SW480 (cell line): ENCODE measurements at regions not wholly inside any gene's neighbourhood (a gene's known extent, or its start where the extent isn't known, plus 50 kb on each side); places are given as distances from the start of the nearest gene placed in this dataset.
"Not testable (repeated sequence)": the region's sequence is repeated elsewhere in the genome, so short reads cannot be mapped to it uniquely, and the experiment has no call there.

Experiments used
- DNase-seq: peaks from one replicate; pipeline ENCODE4 v3.0.0-alpha.2; 2016; ENCODE audit warnings: low spot score

GRCh38 chr6:103326760-103327757 is 1532.7 kb downstream of the HACE1 start:
- DNase-seq = no peak

DNA sequence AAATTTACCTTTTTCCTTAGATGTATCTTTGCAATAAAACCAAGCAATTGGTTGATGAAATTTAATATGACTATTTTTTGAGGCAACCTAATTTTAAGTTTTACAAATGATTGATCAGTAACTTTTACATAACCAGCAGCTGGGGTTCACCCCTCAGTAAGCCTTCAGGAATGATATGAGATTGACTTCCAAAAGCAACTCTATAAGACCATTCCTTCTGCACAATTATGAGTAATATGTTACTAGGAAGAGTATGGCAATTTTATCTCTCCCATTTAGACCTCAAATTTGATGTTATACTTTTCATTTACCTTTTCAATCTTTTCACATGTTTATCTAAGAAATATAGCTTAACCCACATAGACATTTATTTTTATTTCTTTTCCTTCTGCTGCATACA is 1546.3 kb downstream of the HACE1 start:
- DNase-seq = no peak

GRCh38 chr6:103294376-103294775 is 1565.3 kb downstream of the HACE1 start:
- not testable (repeated sequence) for DNase-seq

DNA sequence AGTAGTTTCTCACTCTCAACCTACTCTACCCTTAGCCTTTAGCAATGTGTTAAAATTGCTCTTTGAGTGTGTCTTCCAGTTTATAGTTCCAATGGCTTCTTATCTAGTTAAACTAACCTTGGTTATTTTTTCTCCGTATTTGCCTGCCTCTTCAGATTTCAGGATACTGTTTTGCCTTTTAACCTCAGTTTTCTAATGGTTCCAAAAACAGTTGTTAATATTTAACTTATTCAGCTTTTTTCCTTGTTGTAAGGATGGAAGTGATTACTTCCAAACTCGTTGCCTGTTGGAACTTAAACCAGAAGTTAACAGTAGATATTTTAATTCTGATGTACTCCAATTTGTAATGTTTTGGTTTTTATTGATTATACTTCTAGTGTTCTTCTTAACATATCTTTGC is 1574.9 kb downstream of the HACE1 start:
- no peak for DNase-seq

DNA sequence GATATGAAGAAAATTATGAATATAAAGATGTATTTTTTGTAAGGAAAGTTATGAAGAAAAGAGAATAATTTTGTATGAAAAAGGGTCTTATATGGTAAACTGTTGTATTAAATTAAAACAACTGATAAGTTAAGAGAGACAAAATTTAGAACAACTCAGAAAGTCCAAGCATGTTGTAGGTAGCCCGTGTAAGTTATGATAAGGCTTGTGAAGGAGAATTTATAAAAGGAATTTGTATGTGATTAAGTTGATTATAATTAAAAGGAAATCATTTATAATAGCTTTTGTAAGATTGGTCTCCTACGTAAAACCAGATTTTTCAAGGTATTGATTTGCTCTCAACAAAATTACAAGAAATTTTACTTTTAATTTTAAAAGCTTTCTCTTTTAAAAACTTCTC is 1579.3 kb downstream of the HACE1 start:
- DNase-seq = no peak

DNA sequence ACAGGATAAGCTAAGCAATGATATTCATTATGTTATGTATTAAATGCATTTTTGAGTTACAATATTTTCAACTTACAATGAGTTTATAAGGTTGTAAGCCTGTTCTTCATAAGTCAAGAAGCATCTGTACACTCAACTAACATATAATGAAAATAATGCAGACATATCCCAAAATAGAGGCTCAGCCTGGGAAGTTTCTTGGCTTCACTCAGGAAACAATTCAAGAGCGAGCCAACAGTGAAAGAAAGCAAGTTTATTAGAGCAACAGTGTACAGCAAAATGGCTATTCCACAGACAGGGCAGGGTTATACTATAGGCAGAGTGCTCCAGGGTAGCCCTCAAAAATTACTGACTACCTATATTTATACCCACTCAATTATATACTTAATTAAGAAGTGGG is 1581.8 kb downstream of the HACE1 start:
- no peak for DNase-seq

DNA sequence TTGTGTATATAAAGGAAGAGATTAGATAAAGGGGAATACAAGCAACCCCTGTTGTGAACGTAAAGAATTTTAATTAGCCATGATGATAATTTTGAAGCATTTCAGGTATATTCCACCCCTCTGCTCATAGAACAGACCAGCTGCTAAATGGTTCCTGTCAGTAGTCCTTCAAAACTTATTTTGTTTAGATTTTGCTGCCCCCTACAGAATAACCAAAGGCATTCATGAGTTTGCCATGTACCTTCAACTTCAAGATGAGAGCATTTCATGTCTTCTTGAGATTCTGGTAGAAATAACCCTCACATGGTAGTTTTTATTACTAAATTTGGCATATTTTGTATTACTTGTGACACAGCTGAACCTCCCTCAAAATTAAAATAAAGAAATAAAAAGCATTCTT is 1586.7 kb downstream of the HACE1 start:
- peak; percentile 8 for DNase-seq

DNA sequence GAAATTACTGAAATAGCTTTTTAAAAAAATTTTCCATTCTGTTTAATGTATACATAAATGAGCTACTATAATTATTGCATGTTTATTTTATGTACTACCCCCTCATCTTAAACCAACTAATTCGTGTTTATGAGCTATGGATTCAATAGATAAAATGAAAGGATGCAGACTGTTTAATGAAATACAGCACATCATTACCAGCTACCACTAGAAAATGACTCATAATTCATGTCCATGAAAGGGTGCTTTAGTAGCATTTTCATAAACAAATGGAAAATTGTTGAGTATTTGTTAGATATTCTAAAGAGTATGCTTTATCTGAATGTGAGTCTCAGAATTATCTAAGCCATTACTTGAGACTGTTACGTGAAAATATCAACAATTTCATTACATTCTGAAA is 1590.1 kb downstream of the HACE1 start:
- DNase-seq = no peak

DNA sequence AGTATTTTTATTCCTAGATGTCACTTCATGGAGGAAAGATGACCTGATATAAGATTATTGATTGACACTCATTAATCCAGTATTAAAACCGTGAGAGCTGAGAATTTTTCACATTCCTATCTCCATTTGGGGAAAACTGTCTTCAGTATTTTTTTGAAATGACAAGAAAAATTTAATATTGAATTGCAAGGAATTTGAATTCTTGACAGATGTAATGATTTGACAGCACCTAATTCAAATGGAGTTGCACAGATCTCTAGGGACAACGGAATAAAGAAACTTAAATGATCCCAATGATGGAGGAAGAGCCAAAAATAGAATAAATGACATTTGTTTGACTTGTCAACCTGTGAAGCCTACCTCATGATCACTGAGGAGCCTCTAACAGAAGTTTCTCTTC is 1591.4 kb downstream of the HACE1 start:
- DNase-seq = no peak

DNA sequence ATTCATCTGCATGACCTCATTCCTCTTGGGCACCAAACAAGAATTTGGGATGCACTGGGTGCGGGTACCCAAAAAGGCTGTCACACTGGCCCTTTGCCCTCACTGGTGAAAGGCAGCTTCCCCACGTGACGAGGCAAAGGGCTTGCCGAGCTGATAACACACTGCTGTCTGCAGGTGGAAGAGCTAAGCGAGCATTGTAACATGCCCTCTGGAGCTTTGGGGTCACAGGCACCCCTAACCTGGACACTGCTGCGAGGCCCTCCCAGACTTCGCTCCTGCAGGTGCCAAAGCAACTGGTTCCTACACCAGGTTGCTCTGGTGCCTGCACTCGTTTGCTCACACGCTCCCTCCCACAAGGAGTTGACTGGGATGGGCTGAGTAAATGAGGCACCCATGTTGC is 1595.7 kb downstream of the HACE1 start:
- DNase-seq = no peak

GRCh38 chr6:103255132-103255531 is 1604.6 kb downstream of the HACE1 start:
- no peak for DNase-seq

DNA sequence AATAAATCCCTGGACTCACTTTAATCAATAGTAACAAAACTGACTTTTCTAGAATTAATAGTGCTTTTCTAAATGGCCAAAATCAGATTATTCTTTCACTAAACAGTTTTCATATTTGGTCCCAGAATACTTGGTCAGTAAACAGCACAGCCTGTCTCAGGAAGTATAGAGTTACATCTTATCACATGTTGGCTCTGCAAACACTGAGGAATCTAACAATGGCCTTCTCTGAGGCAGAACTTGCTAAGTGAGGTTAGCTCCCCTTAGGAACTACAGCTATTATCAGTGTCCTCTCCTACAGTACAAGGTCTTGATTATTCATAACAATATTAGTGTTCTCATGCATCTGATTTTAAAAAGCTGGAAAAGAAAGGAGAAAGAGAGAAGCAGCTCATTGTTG is 1622.8 kb downstream of the HACE1 start:
- no peak for DNase-seq

DNA sequence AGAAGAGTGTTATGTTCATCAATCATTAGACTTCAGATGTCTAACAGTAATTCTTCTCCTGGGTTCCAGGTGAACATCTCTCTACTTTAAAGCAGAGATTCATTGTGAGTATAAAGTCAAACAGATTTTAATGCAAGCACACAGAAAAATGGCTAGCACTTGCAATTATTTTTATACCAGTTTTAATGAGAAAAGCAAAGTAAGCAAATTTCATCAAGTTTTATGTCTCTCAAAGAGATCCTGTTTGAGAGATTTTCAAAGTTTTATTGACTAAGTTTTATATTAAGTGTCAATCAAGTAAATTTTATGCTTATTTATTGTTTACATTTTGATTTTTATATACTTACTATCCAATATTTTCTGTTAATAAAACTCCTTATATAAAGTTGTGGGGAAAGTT is 1628.5 kb downstream of the HACE1 start:
- DNase-seq = no peak

- DNase-seq = no peak
These were observed 1643.9 kb downstream of the HACE1 start for GRCh38 chr6:103215847-103216246.

GRCh38 chr6:103210686-103211085 is 1649.0 kb downstream of the HACE1 start:
- no peak for DNase-seq

GRCh38 chr6:103198386-103198785 is 1661.3 kb downstream of the HACE1 start:
- DNase-seq = no peak

DNA sequence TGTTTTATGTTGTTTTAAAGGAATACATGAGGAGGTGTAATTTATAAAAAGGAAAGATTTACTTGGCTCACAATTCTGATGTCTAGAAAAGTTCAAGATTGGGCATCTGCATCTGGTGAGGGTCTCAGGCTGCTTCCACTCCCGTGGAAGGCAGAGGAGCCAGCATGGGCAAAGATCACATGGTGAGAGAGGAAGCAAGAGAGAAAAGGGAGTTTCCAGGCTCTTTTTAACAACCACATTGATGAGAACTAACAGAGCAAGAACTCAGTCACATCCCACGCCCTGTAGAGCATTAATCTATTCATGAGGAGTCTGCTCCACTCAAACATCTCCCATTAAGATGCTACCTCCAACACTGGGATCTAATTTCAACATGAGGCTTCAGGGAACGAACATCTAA is 1666.3 kb downstream of the HACE1 start:
- DNase-seq = no peak

DNA sequence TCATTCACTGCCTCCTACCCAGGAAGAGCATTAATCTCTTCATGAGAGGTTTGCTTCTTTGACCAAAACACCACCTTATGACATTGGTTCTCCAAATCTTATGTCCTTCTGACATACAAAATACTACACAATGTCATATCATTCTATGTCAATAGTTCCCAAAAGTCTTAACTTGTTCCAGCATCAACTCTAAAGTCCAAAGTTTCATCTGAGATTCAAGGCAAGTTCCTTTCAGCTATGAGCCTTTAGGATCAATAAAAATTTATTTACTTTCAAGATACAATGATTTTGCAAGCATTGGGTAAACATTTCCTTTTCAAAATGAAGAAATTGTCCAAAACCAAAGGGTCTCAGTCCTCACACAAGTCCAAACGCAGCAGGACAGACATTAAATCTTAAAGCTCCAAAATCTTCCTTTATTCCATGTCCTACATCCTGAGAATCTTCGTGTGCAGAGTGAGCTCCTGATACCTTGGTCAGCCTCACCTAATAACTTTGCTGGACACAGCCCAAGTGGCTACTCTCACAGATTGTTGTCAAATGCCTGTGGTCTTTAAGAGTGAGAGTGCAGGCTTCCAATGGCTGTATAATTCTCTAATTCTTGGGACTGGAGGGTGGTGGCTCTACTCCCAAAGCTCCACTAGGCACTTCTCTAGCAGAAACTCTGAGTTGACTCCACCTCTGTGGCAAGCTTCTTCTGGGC is 1668.2 kb downstream of the HACE1 start:
- no peak for DNase-seq

GRCh38 chr6:103184776-103185175 is 1674.9 kb downstream of the HACE1 start:
- DNase-seq = no peak

DNA sequence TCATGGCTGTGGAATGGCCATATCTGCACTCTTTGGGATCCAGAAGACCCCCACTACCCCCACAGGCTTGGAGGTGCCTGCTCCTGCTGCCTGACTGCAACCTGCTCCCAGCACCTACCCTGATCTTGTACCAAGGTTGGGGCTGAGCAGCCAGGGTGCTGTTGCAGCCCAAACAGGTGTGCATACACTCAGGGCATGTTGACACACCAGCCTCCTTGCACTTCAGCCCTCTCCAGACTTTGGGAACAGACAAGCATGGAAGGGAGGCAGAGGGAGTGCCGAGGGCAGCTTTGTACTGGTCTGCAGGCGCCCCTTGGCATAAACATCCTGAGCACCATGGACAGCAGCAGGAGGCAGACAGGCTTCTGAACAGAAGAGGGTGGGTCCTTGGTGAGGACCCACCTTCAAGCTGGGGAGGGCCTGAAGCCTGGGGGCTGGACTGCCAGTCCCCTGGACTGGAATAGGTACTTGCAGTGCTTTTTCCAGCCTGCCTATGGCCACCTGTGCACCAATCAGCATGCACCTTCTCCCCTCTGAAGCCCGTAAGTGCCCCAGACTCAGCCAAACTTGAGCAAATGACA is 1675.8 kb downstream of the HACE1 start:
- DNase-seq = no peak

DNA sequence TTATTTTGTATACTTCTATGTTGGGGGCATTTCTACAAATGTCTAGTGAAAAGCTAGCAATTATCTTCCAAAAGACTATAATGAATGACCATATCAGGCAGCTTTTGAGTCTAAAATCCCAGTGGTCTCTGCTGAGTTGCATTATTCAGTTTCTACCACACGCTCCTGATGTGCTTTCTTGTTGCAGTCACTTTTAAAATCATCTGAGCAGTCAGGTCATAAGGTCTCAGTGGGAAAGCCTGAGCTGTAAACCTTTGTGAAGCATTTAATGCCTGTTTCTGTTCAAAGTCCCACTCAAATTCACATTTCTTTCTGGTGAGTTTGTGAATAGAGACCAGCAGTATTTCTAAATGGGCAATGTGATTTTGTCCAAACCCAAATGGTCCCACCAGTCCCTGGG is 1681.5 kb downstream of the HACE1 start:
- DNase-seq = no peak

GRCh38 chr6:103177791-103178190 is 1681.9 kb downstream of the HACE1 start:
- no peak for DNase-seq

DNA sequence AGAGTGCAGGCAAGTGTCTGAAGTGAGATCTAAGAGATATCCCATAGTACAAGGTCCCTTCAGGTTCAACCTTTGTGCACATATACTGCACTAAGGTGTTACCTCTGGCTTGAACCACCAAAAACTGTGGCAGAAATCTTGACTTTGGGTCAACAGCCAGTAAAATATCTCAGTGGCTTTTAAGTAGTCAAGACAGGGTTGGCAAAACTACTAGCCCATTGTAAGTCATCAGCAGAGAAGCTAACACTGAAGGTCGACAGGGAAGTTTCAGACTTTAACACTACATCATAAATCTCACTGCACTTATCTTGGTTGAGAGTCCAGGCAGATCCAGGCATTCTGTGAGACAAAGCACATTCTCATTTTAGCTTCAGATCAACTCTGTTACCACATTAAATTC is 1684.7 kb downstream of the HACE1 start:
- no peak for DNase-seq
